Glutamatergic neuron (in vitro differentiated cells): ENCODE measurements at regions not wholly inside any gene's neighbourhood (a gene's known extent, or its start where the extent isn't known, plus 50 kb on each side); places are given as distances from the start of the nearest gene placed in this dataset.

Source experiments
- DNase-seq: peaks from one replicate; pipeline ENCODE4 v3.0.0; 2022
- H3K27ac Mint-ChIP-seq: one replicate; pipeline ENCODE4 v1.8.0; 2020; ENCODE audit warnings: mild to moderate bottlenecking, mixed read lengths, inconsistent platforms; ENCODE audit not compliant: unreplicated experiment
- H3K27me3 Mint-ChIP-seq: one replicate; pipeline ENCODE4 v1.8.0; 2020; ENCODE audit warnings: mild to moderate bottlenecking, moderate library complexity, mixed read lengths, inconsistent platforms; ENCODE audit not compliant: unreplicated experiment
- H3K36me3 Mint-ChIP-seq: one replicate; pipeline ENCODE4 v1.8.0; 2020; ENCODE audit warnings: mild to moderate bottlenecking, mixed read lengths, inconsistent platforms; ENCODE audit not compliant: unreplicated experiment
- H3K4me1 Mint-ChIP-seq: one replicate; pipeline ENCODE4 v1.8.0; 2020; ENCODE audit warnings: mild to moderate bottlenecking, low read depth, mixed read lengths, inconsistent platforms; ENCODE audit not compliant: unreplicated experiment
- H3K4me3 Mint-ChIP-seq: one replicate; pipeline ENCODE4 v1.8.0; 2020; ENCODE audit warnings: mild to moderate bottlenecking, mixed read lengths, inconsistent platforms; ENCODE audit not compliant: unreplicated experiment
- H3K9me3 Mint-ChIP-seq: one replicate; pipeline ENCODE4 v1.8.0; 2020; ENCODE audit warnings: mild to moderate bottlenecking, moderate library complexity, mixed read lengths, inconsistent platforms; ENCODE audit not compliant: unreplicated experiment
- CTCF ChIP-seq: fragments of 200-600 bp; sonication (generic); IDR thresholded peaks from one replicate; pipeline ENCODE4 v1.5.0; 2021; ENCODE audit not compliant: partially characterized antibody, unreplicated experiment

DNA sequence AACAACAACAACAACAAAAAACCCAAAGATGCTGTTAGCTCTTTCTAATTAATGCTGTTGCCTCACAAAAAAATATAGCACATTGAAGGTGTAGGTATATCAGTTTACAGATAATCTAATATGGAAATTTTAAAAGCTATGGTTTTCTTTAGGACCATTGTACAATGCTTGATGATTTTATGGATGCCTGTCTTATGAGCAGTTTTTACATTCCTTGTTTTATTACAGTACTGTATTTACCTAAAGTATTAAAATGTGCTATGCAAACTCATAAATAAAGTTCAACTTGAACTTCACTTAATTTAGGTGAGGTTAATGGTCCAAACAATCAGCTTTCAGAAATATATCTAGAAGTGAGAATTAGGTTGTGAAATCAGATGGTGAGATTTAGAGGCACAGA is 212.2 kb upstream of the GOLIM4 start:
- TF ChIP-seq CTCF, result no peak

GRCh38 chr3:168295027-168295426 is 199.3 kb upstream of the GOLIM4 start:
- Mint-ChIP-seq H3K4me3 (no peak overlapping the region), H3K27ac (no peak overlapping the region), H3K27me3 (no peaks in the 10 kb centered on the region), H3K36me3 (no peaks in the 10 kb centered on the region), H3K9me3 (no peaks in the 10 kb centered on the region), H3K4me1 (peaks cover 10% of the 10 kb centered on the region)
- no peak for DNase-seq
- no peak for TF ChIP-seq CTCF

More for the DNA sequence above, 212.2 kb upstream of the GOLIM4 start:
- Mint-ChIP-seq H3K9me3 (peaks cover 6% of the 10 kb centered on the region), H3K27ac (no peak overlapping the region), H3K27me3 (peaks cover 7% of the 10 kb centered on the region), H3K4me1 (peaks cover 8% of the 10 kb centered on the region), H3K4me3 (no peak overlapping the region), H3K36me3 (peaks cover 9% of the 10 kb centered on the region)
- DNase-seq, result no peak

DNA sequence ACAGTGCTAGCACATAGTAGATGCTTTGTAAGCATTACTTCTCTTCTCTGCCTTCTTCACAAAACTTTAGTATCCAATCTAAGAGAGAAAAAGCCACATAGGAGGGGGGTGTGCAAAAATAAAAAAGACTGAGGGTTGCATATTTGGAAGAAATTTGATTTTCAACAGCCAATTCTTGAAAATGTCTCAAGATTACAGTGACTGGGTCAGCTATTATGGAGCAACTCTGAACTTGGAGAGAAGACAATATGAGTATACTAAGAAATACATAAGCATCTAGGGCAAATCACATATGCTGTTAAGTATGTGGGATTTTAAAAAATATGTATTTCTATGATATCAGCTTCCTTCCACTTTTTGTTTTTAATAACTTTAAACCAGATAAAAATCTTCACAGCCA is 196.6 kb upstream of the GOLIM4 start:
- Mint-ChIP-seq H3K27me3 (no peaks in the 10 kb centered on the region), H3K4me1 (peaks cover 19% of the 10 kb centered on the region), H3K9me3 (no peaks in the 10 kb centered on the region), H3K36me3 (no peaks in the 10 kb centered on the region), H3K27ac (no peak overlapping the region), H3K4me3 (no peak overlapping the region)
- no peak for TF ChIP-seq CTCF
- DNase-seq, result no peak

- H3K4me1 Mint-ChIP-seq, result peaks cover 16% of the 10 kb centered on the region
- no peak for DNase-seq
- H3K9me3 Mint-ChIP-seq, result no peaks in the 10 kb centered on the region
- no peak for TF ChIP-seq CTCF
- no peaks in the 10 kb centered on the region for H3K27me3 Mint-ChIP-seq
- H3K27ac Mint-ChIP-seq, result no peak overlapping the region
- H3K4me3 Mint-ChIP-seq, result no peak overlapping the region
- no peaks in the 10 kb centered on the region for H3K36me3 Mint-ChIP-seq
Measured at GRCh38 chr3:168289471-168290008, 193.8 kb upstream of the GOLIM4 start.

- no peak overlapping the region for H3K27ac Mint-ChIP-seq
- H3K36me3 Mint-ChIP-seq, result no peaks in the 10 kb centered on the region
- H3K4me3 Mint-ChIP-seq, result no peak overlapping the region
- H3K9me3 Mint-ChIP-seq, result no peaks in the 10 kb centered on the region
- no peak for DNase-seq
- TF ChIP-seq CTCF, result no peak
- peaks cover 16% of the 10 kb centered on the region for H3K4me1 Mint-ChIP-seq
- no peaks in the 10 kb centered on the region for H3K27me3 Mint-ChIP-seq
Measured at GRCh38 chr3:168288511-168289401, 193.0 kb upstream of the GOLIM4 start.
